ENCODE measurements at regions not wholly inside any gene's neighbourhood (a gene's known extent, or its start where the extent isn't known, plus 50 kb on each side); places are given as distances from the start of the nearest gene placed in this dataset.
A peak's percentile ranks its signal among the peaks of the same experiment; 100 is the strongest.

- no peak for DNase-seq (ENCODE audit: low read depth, low spot score)
Observed at GRCh38 chr3:31140470-31140869, 246.0 kb upstream of the GADL1 start.

GRCh38 chr3:31142139-31142538 lies 247.7 kb upstream of the GADL1 start:
- DNase-seq (ENCODE audit: low read depth, low spot score), result no peak

GRCh38 chr3:31142543-31142942 lies 248.1 kb upstream of the GADL1 start:
- no peak for DNase-seq (ENCODE audit: low read depth, low spot score)

- DNase-seq (ENCODE audit: low read depth, low spot score), result no peak
Observed at GRCh38 chr3:31145062-31145461, 250.6 kb upstream of the GADL1 start.

GRCh38 chr3:31147550-31147949 lies 253.1 kb upstream of the GADL1 start:
- no peak for DNase-seq (ENCODE audit: low read depth, low spot score)

GRCh38 chr3:31157047-31157694 lies 262.7 kb upstream of the GADL1 start:
- DNase-seq (ENCODE audit: low read depth, low spot score), result no peak

- no peak for DNase-seq (ENCODE audit: low read depth, low spot score)
Observed at GRCh38 chr3:31157893-31158620, 263.6 kb upstream of the GADL1 start.

GRCh38 chr3:31159331-31160039 lies 265.0 kb upstream of the GADL1 start:
- DNase-seq (ENCODE audit: low read depth, low spot score), result no peak

- DNase-seq (ENCODE audit: low read depth, low spot score), result no peak
Observed at GRCh38 chr3:31161889-31162288, 267.4 kb upstream of the GADL1 start.

GRCh38 chr3:31164381-31164780 lies 269.9 kb upstream of the GADL1 start:
- DNase-seq (ENCODE audit: low read depth, low spot score), result no peak

GRCh38 chr3:31165399-31165860 lies 271.0 kb upstream of the GADL1 start:
- DNase-seq (ENCODE audit: low read depth, low spot score), result peak; percentile 45

- peak; percentile 66 for DNase-seq (ENCODE audit: low read depth, low spot score)
Observed at GRCh38 chr3:31166249-31166885, 271.9 kb upstream of the GADL1 start.

GRCh38 chr3:31167666-31168065 lies 273.2 kb upstream of the GADL1 start:
- no peak for DNase-seq (ENCODE audit: low read depth, low spot score)

- DNase-seq (ENCODE audit: low read depth, low spot score), result no peak
Observed at GRCh38 chr3:31170932-31171670, 276.6 kb upstream of the GADL1 start.

GRCh38 chr3:31172336-31172735 lies 277.9 kb upstream of the GADL1 start:
- no peak for DNase-seq (ENCODE audit: low read depth, low spot score)

- DNase-seq (ENCODE audit: low read depth, low spot score), result no peak
Observed at GRCh38 chr3:31173118-31173718, 278.8 kb upstream of the GADL1 start.

- no peak for DNase-seq (ENCODE audit: low read depth, low spot score)
Observed at GRCh38 chr3:31174079-31174478, 279.6 kb upstream of the GADL1 start.

- DNase-seq (ENCODE audit: low read depth, low spot score), result no peak
Observed at GRCh38 chr3:31176045-31176444, 281.6 kb upstream of the GADL1 start.

- DNase-seq (ENCODE audit: low read depth, low spot score), result no peak
Observed at GRCh38 chr3:31178467-31178866, 284.0 kb upstream of the GADL1 start.

GRCh38 chr3:31179768-31180167 lies 285.3 kb upstream of the GADL1 start:
- DNase-seq (ENCODE audit: low read depth, low spot score), result no peak

GRCh38 chr3:31180274-31180673 lies 285.8 kb upstream of the GADL1 start:
- no peak for DNase-seq (ENCODE audit: low read depth, low spot score)

Data from pulmonary artery endothelial cell (primary cell).